H9 (cell line): ENCODE measurements at regions not wholly inside any gene's neighbourhood (a gene's known extent, or its start where the extent isn't known, plus 50 kb on each side); places are given as distances from the start of the nearest gene placed in this dataset.

Source experiments
- DNase-seq: peaks from one replicate; pipeline ENCODE4 v3.0.0-alpha.2; 2017
- H2AFZ ChIP-seq: one replicate; pipeline ENCODE4 v1.6.1; 2013; ENCODE audit warnings: mild to moderate bottlenecking, low read length, control low read depth, moderate library complexity
- H2AK5ac ChIP-seq: 2 replicates; pipeline ENCODE4 v1.6.1; 2013; ENCODE audit warnings: low read length, control low read depth, mixed read lengths; ENCODE audit not compliant: insufficient read length
- H2BK120ac ChIP-seq: one replicate; pipeline ENCODE4 v1.6.1; 2013; ENCODE audit warnings: low read depth, mild to moderate bottlenecking, low read length, control low read depth, inconsistent platforms; ENCODE audit not compliant: poor library complexity, severe bottlenecking
- H2BK12ac ChIP-seq: 2 replicates; pipeline ENCODE4 v1.6.1; 2013; ENCODE audit warnings: low read length, control low read depth, mixed read lengths, low read depth; ENCODE audit not compliant: insufficient read length
- H2BK15ac ChIP-seq: 2 replicates; pipeline ENCODE4 v1.6.1; 2013; ENCODE audit warnings: low read depth, low read length, control low read depth
- H2BK20ac ChIP-seq: one replicate; pipeline ENCODE4 v1.6.1; 2013; ENCODE audit warnings: low read depth, mild to moderate bottlenecking, low read length, control low read depth, inconsistent platforms; ENCODE audit not compliant: poor library complexity, severe bottlenecking
- H2BK5ac ChIP-seq: 2 replicates; pipeline ENCODE4 v1.6.1; 2013; ENCODE audit warnings: low read length, control low read depth, mixed read lengths; ENCODE audit not compliant: insufficient read length
- H3K14ac ChIP-seq: 2 replicates; pipeline ENCODE4 v1.6.1; 2013; ENCODE audit warnings: low read length, control low read depth; ENCODE audit not compliant: insufficient read depth
- H3K18ac ChIP-seq: 2 replicates; pipeline ENCODE4 v1.6.1; 2013; ENCODE audit warnings: low read depth, mild to moderate bottlenecking, mixed read lengths, low read length, control low read depth; ENCODE audit not compliant: insufficient read length
- H3K23ac ChIP-seq: 2 replicates; pipeline ENCODE4 v1.6.1; 2013; ENCODE audit warnings: low read length, control low read depth, mixed read lengths, low read depth; ENCODE audit not compliant: insufficient read length
- H3K23me2 ChIP-seq: 2 replicates; pipeline ENCODE4 v1.6.1; 2013; ENCODE audit warnings: low read depth, mild to moderate bottlenecking, mixed read lengths, low read length, control low read depth; ENCODE audit not compliant: insufficient read length, poor library complexity, severe bottlenecking
- H3K27ac ChIP-seq: 2 replicates; pipeline ENCODE4 v1.5.1; 2013; ENCODE audit warnings: low read length, control low read depth, mixed read lengths, low read depth; ENCODE audit not compliant: insufficient read length
- H3K27me3 ChIP-seq: 2 replicates; pipeline ENCODE4 v1.6.1; 2013; ENCODE audit warnings: low read length, control low read depth, inconsistent platforms; ENCODE audit not compliant: insufficient read depth
- H3K4ac ChIP-seq: 2 replicates; pipeline ENCODE4 v1.6.1; 2013; ENCODE audit warnings: low read depth, mild to moderate bottlenecking, control low read depth, inconsistent platforms, low read length, moderate library complexity
- H3K4me1 ChIP-seq: 2 replicates; pipeline ENCODE4 v1.6.1; 2013; ENCODE audit warnings: low read length, control low read depth, inconsistent platforms; ENCODE audit not compliant: insufficient read depth
- H3K4me2 ChIP-seq: 2 replicates; pipeline ENCODE4 v1.6.1; 2013; ENCODE audit warnings: low read length, control low read depth, mixed read lengths; ENCODE audit not compliant: insufficient read length, insufficient read depth
- H3K56ac ChIP-seq: 2 replicates; pipeline ENCODE4 v1.6.1; 2013; ENCODE audit warnings: low read depth, mild to moderate bottlenecking, mixed read lengths, low read length, control low read depth; ENCODE audit not compliant: insufficient read length
- H3K79me1 ChIP-seq: 2 replicates; pipeline ENCODE4 v1.6.1; 2013; ENCODE audit warnings: low read depth, mild to moderate bottlenecking, moderate library complexity, low read length, control low read depth, inconsistent platforms; ENCODE audit not compliant: insufficient read depth, poor library complexity, severe bottlenecking
- H3K79me2 ChIP-seq: 2 replicates; pipeline ENCODE4 v1.6.1; 2013; ENCODE audit warnings: low read length, control low read depth, inconsistent platforms; ENCODE audit not compliant: insufficient read depth
- H3K9ac ChIP-seq: 2 replicates; pipeline ENCODE4 v1.6.1; 2013; ENCODE audit warnings: low read length, control low read depth, mixed read lengths; ENCODE audit not compliant: insufficient read length; ENCODE audit errors: extremely low read depth
- H3K9me3 ChIP-seq: one replicate; pipeline ENCODE4 v1.6.1; 2013; ENCODE audit warnings: low read depth, low read length, inconsistent platforms; ENCODE audit not compliant: control insufficient read depth
- H3T11ph ChIP-seq: one replicate; pipeline ENCODE4 v1.6.1; 2013; ENCODE audit warnings: mild to moderate bottlenecking, low read length, control low read depth, inconsistent platforms
- H4K20me1 ChIP-seq: one replicate; pipeline ENCODE4 v1.6.1; 2013; ENCODE audit not compliant: control insufficient read depth, insufficient read length, insufficient read depth
- H4K5ac ChIP-seq: 2 replicates; pipeline ENCODE4 v1.6.1; 2013; ENCODE audit warnings: low read depth, mild to moderate bottlenecking, mixed read lengths, low read length, control low read depth; ENCODE audit not compliant: insufficient read length
- H4K8ac ChIP-seq: replicated peaks from 2 replicates; pipeline ENCODE4 v1.6.1; 2013; ENCODE audit warnings: low read length, control low read depth, mixed read lengths, low read depth; ENCODE audit not compliant: insufficient read length
- H4K91ac ChIP-seq: 2 replicates; pipeline ENCODE4 v1.6.1; 2013; ENCODE audit warnings: low read depth, mild to moderate bottlenecking, moderate library complexity, mixed read lengths, low read length, control low read depth; ENCODE audit not compliant: insufficient read length
- H3K27ac Mint-ChIP-seq, 3 experiments: 2 replicates in 2 of 3; 3 replicates in 1 of 3; pipeline ENCODE4 v1.8.0; 2020 to 2021; ENCODE audit warnings: mixed read lengths in 3 of 3, mild to moderate bottlenecking in 1 of 3, moderate library complexity in 1 of 3
- H3K27me3 Mint-ChIP-seq: 2 replicates; pipeline ENCODE4 v1.8.0; 2021; ENCODE audit warnings: low read depth, mild to moderate bottlenecking, moderate library complexity, mixed read lengths
- H3K36me3 Mint-ChIP-seq, 3 experiments: 2 replicates in 2 of 3; 3 replicates in 1 of 3; pipeline ENCODE4 v1.8.0; 2020 to 2021; ENCODE audit warnings: low read depth in 3 of 3, mixed read lengths in 3 of 3; ENCODE audit not compliant: insufficient read depth in 1 of 3
- H3K4me1 Mint-ChIP-seq, 2 experiments: 2 replicates each; pipeline ENCODE4 v1.8.0; 2020; ENCODE audit warnings: mixed read lengths in 2 of 2
- H3K4me3 Mint-ChIP-seq, 2 experiments: 2 replicates in 1 of 2; 3 replicates in 1 of 2; pipeline ENCODE4 v1.8.0; 2020 to 2021; ENCODE audit warnings: mild to moderate bottlenecking in 2 of 2, mixed read lengths in 2 of 2, moderate library complexity in 1 of 2
- H3K9me3 Mint-ChIP-seq, 2 experiments: 2 replicates in 1 of 2; 3 replicates in 1 of 2; pipeline ENCODE4 v1.8.0; 2020; ENCODE audit warnings: mild to moderate bottlenecking in 2 of 2, mixed read lengths in 2 of 2, moderate library complexity in 1 of 2
- CTCF ChIP-seq: fragments of 200-600 bp; sonication (generic); conservative IDR thresholded peaks from 3 replicates; pipeline ENCODE4 v1.8.0; 2021; ENCODE audit warnings: antibody characterized with exemption, mild to moderate bottlenecking
- WGBS: extraction: QIAGEN DNeasy Blood & Tissue Kit; methylation state at CpG from one replicate; pipeline ENCODE4 v1.1.7; 2013; ENCODE audit warnings: missing lambda C conversion rate, low lambda C conversion rate, mixed read lengths; ENCODE audit not compliant: insufficient read length; ENCODE audit errors: extremely low coverage; 5-methylcytosine and 5-hydroxymethylcytosine counted together

- H3K4me1 ChIP-seq, result no peaks in the 10 kb centered on the region
- no peak overlapping the region for H2BK120ac ChIP-seq
- H2AK5ac ChIP-seq, result no peak overlapping the region
- H3K27ac ChIP-seq, result no peak overlapping the region
- H3K18ac ChIP-seq, result no peak overlapping the region
- no peak overlapping the region for H4K91ac ChIP-seq
- no peaks in the 10 kb centered on the region for H3K9me3 ChIP-seq
- H3K14ac ChIP-seq, result no peak overlapping the region
- no peaks in the 10 kb centered on the region for H3K23me2 ChIP-seq
- no peak overlapping the region for H2BK15ac ChIP-seq
- H3K27ac Mint-ChIP-seq, result no peak overlapping the region
- no peak overlapping the region for H4K8ac ChIP-seq
- no peak overlapping the region for H2BK12ac ChIP-seq
- H4K5ac ChIP-seq, result no peak overlapping the region
- no peak overlapping the region for H3K56ac ChIP-seq
- H3K23ac ChIP-seq, result no peak overlapping the region
- H2AFZ ChIP-seq, result no peak overlapping the region
- no peak overlapping the region for H3K4me3 Mint-ChIP-seq
- no peaks in the 10 kb centered on the region for H3K27me3 ChIP-seq
- no peak overlapping the region for H2BK20ac ChIP-seq
- H3K79me1 ChIP-seq, result no peaks in the 10 kb centered on the region
- no peak overlapping the region for H3T11ph ChIP-seq
- H2BK5ac ChIP-seq, result no peak overlapping the region
- no peak for TF ChIP-seq CTCF
- H3K4me1 Mint-ChIP-seq, result no peaks in the 10 kb centered on the region
- DNase-seq, result no peak
- H3K4ac ChIP-seq, result no peak overlapping the region
- H3K9ac ChIP-seq, result no peak overlapping the region
- H3K4me2 ChIP-seq, result no peak overlapping the region
- H4K20me1 ChIP-seq, result no peaks in the 10 kb centered on the region
- H3K36me3 Mint-ChIP-seq, result no peaks in the 10 kb centered on the region; a peak in 1 of 7 replicates
- no peaks in the 10 kb centered on the region for H3K79me2 ChIP-seq
- no CpG with 5 or more reads among the region's 4 CpGs for WGBS
- peaks cover 0 to 3% of the 10 kb centered on the region in 2 experiments; a peak in 1 of 5 replicates for H3K9me3 Mint-ChIP-seq
- peaks cover 4% of the 10 kb centered on the region for H3K27me3 Mint-ChIP-seq
These were observed 104.9 kb upstream of the TSHZ2 start for GRCh38 chr20:52867305-52867704.
